Stomach smooth muscle (tissue), 2 donors: ENCODE measurements at regions not wholly inside any gene's neighbourhood (a gene's known extent, or its start where the extent isn't known, plus 50 kb on each side); places are given as distances from the start of the nearest gene placed in this dataset.
"Not testable (repeated sequence)": the region's sequence is repeated elsewhere in the genome, so short reads cannot be mapped to it uniquely, and the experiment has no call there.

ENCODE experiments used
- H3K27ac ChIP-seq: one replicate; pipeline ENCODE4 v1.7.0; 2013; ENCODE audit warnings: mild to moderate bottlenecking, low read length, inconsistent platforms
- H3K27me3 ChIP-seq, 2 donors: one replicate each; pipeline ENCODE4 v1.7.0; 2013; ENCODE audit warnings: low read length in 2 of 2; ENCODE audit not compliant: insufficient read depth in 2 of 2, control insufficient read depth in 1 of 2
- H3K36me3 ChIP-seq, 2 donors: one replicate each; pipeline ENCODE4 v1.7.0; 2013; ENCODE audit warnings: low read length in 2 of 2; ENCODE audit not compliant: control insufficient read depth in 2 of 2, insufficient read depth in 2 of 2
- H3K4me1 ChIP-seq: one replicate; pipeline ENCODE4 v1.7.0; 2013; ENCODE audit warnings: low read length; ENCODE audit not compliant: control insufficient read depth, insufficient read depth
- H3K4me3 ChIP-seq, 2 donors: one replicate each; pipeline ENCODE4 v1.7.0; 2013; ENCODE audit warnings: low read length in 2 of 2
- H3K9ac ChIP-seq, 2 donors: one replicate each; pipeline ENCODE4 v1.7.0; 2013; ENCODE audit warnings: low read length in 2 of 2, mild to moderate bottlenecking in 1 of 2
- H3K9me3 ChIP-seq, 2 donors: one replicate each; pipeline ENCODE4 v1.7.0; 2013; ENCODE audit warnings: low read length in 2 of 2; ENCODE audit not compliant: control insufficient read depth in 2 of 2
- donor health status: healthy.
- donor health status: Pancreatic carcinoma.

DNA sequence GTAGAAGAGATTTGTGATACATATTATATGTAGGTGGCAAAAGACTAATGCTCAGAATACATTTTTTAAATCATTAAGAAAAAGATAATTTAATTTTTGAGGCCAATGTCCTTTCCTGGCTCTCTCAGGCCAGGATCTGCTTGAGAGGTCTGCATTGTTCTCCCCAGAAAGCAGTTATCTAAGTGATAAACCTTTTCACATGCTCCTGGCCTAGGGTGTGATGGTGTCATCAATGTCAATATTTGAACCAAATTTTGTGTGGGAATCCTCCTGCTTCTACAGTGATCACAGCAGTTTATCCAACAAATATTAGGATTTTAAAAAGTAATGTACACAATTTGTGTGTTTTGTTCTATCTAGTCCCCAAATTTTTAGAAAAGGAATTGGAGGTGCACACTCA, 166.6 kb downstream of the DIRAS2 start:
- H3K9me3 ChIP-seq = no peaks in the 10 kb centered on the region
- H3K4me1 ChIP-seq = no peaks in the 10 kb centered on the region
- no peak overlapping the region for H3K4me3 ChIP-seq
- no peak overlapping the region for H3K9ac ChIP-seq
- H3K27ac ChIP-seq = no peak overlapping the region
- H3K36me3 ChIP-seq = no peaks in the 10 kb centered on the region
- H3K27me3 ChIP-seq = peaks cover 0 to 6% of the 10 kb centered on the region in 2 donors

DNA sequence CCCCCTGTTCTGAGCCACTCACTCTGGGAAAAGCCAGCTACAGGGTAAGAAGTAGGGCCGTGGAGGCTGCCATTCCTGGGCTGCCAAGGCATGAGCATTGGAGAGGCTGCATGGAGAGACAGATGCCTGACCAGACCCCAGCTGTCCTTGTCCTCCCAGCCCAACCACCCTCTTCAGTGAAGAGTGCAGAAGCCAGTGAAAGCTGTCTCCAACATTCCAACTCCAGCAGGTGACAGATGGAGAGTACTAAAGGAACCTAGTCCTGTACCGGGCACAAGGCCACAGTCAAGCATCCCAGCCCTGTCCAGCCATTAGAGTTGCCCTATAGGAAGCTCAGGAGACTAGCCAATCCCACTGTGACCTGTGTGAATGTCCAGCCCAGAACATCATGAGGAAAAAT, 165.1 kb downstream of the DIRAS2 start:
- H3K4me3 ChIP-seq = no peak overlapping the region
- no peak overlapping the region for H3K9ac ChIP-seq
- H3K27ac ChIP-seq = no peak overlapping the region
- no peaks in the 10 kb centered on the region for H3K4me1 ChIP-seq
- no peaks in the 10 kb centered on the region for H3K9me3 ChIP-seq
- no peaks in the 10 kb centered on the region for H3K36me3 ChIP-seq
- H3K27me3 ChIP-seq = peaks cover 0 to 6% of the 10 kb centered on the region in 2 donors

DNA sequence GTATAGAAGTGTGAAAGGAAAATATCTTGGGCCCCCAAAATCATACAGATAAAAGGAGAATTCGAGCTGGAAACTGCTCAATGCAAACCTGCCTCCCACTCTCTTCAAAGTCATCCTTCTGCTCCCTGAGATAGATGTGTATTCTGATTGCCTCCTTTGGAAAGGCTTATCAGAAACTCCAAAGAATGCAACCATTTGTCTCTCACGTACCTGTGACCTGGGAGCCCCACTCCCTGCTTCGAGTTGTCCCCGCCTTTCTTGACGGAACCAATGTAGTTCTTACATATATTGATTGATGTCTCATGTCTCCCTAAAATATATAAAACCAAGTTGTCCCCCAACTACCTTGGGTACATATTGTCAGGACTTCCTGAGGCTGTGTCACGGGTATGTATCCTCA, 163.8 kb downstream of the DIRAS2 start:
- no peaks in the 10 kb centered on the region for H3K4me1 ChIP-seq

DNA sequence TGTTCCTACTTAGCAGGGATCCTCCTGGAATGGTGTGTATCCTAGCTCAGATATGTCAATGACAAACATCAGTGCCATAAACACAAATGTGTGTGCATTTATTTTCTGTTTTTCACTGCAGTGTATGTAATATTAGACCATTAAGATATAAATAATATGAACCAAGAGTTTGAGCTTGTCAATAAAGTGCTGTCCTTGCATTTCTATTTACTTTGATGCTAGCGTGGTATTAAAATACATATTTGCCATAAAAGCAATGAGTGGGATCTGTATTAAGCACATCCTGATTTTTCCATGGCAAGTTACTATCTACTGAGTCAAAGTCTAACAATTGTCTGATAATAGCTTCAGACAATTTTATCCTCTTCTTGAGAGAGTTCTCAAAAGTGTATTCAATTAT, 157.6 kb downstream of the DIRAS2 start:
- Histone ChIP-seq H3K36me3 (no peaks in the 10 kb centered on the region), H3K4me1 (no peaks in the 10 kb centered on the region), H3K9ac (no peak overlapping the region), H3K27ac (no peak overlapping the region), H3K27me3 (peaks cover 0 to 5% of the 10 kb centered on the region in 2 donors), H3K4me3 (no peak overlapping the region), H3K9me3 (peaks cover 5 to 6% of the 10 kb centered on the region in 2 donors)

More for the DNA sequence above, 163.8 kb downstream of the DIRAS2 start:
- Histone ChIP-seq H3K27me3 (peaks cover 3 to 6% of the 10 kb centered on the region in 2 donors), H3K27ac (no peak overlapping the region), H3K9me3 (no peaks in the 10 kb centered on the region), H3K36me3 (no peaks in the 10 kb centered on the region), H3K4me3 (no peak overlapping the region), H3K9ac (no peak overlapping the region)

DNA sequence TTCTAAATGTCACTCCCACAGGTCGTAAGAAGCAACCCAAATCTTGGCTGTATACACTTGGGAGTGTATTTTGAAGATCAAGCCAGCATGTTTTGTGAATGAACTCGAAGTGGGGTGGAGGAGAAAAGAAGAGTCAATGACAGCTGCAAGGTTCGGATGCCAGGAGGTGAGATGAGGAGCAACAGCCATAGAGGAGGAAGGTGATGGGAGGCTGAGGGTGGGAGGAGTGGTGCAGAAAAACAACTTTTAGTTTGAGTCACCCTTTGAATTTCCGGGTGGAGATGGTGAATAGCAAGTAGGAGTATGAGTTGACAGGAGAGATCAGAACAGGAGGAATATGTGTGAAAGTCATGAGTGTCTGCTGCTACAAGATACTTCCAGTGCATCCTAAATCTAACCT, 153.6 kb downstream of the DIRAS2 start:
- Histone ChIP-seq H3K4me3 (no peak overlapping the region), H3K9me3 (peaks cover 5 to 6% of the 10 kb centered on the region in 2 donors)

DNA sequence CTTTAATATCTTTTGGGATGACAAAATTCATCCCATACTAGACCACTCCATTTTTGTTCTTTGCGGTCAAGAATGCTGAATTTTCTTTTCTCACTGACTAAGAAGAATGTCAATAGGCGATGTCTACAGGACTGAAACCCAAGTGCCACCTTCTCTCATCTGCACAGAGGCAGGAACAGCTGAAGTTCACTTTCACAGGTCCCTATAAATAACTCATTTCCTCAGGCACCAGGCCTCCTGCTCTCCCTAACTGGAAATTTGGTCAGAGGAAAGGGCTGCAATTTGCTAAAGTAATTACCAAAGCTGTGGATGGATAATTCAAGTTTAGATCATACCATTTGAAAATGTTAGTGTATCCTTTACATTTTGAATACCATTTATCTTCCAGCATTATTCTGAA, 142.9 kb downstream of the DIRAS2 start:
- Histone ChIP-seq H3K27me3 (no peaks in the 10 kb centered on the region), H3K36me3 (no peaks in the 10 kb centered on the region), H3K27ac (no peak overlapping the region), H3K4me1 (no peaks in the 10 kb centered on the region), H3K9ac (no peak overlapping the region), H3K9me3 (no peaks in the 10 kb centered on the region), H3K4me3 (no peak overlapping the region)

More for the DNA sequence above, 153.6 kb downstream of the DIRAS2 start:
- Histone ChIP-seq H3K27me3 (peaks cover 0 to 2% of the 10 kb centered on the region in 2 donors), H3K36me3 (no peaks in the 10 kb centered on the region), H3K27ac (no peak overlapping the region), H3K9ac (no peak overlapping the region), H3K4me1 (no peaks in the 10 kb centered on the region)

DNA sequence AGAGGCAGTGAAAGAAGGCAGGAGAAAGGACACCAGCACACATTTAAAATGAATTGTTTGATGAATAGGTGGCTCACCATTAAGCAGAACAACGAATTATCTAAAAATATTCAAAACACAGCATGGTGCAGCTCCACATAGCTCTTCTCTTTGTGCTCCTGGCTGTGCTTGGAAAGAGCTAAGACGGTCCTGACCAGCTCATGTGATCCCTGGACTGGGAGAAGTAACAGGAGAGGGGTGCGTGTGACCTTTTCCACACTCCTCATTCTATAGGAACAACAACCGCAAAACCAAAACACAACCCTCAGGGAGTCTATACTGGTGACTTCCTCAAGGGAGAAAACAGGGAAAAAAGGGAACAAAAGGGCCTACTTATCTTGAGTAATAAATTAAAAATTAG, 140.5 kb downstream of the DIRAS2 start:
- Histone ChIP-seq H3K9me3 (no peaks in the 10 kb centered on the region), H3K27me3 (no peaks in the 10 kb centered on the region), H3K4me1 (no peaks in the 10 kb centered on the region), H3K27ac (no peak overlapping the region), H3K9ac (no peak overlapping the region), H3K36me3 (no peaks in the 10 kb centered on the region), H3K4me3 (no peak overlapping the region)

DNA sequence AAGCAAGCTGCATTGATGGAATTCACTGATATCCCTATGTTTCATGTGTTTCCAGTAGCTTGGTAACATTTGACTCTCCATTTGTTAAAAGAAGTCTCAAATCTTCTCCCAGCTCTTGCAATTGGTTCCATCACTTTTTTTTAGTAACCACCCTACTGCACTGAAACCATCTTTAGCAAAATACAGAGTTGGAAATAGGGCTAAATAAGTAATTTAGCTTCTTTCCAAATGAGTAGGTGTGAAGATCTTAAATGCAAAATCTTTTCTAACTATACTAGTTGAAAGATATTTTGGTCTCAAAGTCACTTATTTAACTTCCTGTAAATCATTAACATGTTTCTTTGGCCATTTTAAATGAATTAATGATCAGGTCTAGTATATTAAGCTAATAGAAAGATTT, 138.1 kb downstream of the DIRAS2 start:
- Histone ChIP-seq H3K36me3 (no peaks in the 10 kb centered on the region), H3K27ac (no peak overlapping the region), H3K4me3 (no peak overlapping the region), H3K27me3 (no peaks in the 10 kb centered on the region), H3K4me1 (no peaks in the 10 kb centered on the region), H3K9ac (no peak overlapping the region), H3K9me3 (no peaks in the 10 kb centered on the region)

DNA sequence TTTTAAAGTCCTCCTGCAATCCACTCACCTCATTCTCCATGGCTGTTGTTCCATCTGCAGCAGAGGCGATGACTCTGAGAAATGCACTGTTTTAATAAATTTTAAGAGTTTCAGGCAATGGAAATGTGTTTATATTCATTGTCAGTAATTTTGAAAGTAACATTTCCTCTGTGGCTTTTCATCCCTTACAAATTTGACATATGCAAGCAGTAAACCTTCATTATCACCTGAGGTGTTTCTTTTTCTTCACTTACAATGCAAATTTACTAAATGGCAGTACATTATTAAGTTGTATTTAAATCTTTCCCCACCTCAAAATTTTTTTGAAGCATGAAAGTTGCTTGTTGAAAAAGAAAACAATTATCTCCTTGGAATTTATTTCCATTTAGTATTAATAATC, 136.9 kb downstream of the DIRAS2 start:
- H3K27me3 ChIP-seq = no peaks in the 10 kb centered on the region
- no peak overlapping the region for H3K9ac ChIP-seq
- H3K4me3 ChIP-seq = no peak overlapping the region
- H3K27ac ChIP-seq = no peak overlapping the region
- H3K36me3 ChIP-seq = no peaks in the 10 kb centered on the region
- no peaks in the 10 kb centered on the region for H3K9me3 ChIP-seq
- no peaks in the 10 kb centered on the region for H3K4me1 ChIP-seq

DNA sequence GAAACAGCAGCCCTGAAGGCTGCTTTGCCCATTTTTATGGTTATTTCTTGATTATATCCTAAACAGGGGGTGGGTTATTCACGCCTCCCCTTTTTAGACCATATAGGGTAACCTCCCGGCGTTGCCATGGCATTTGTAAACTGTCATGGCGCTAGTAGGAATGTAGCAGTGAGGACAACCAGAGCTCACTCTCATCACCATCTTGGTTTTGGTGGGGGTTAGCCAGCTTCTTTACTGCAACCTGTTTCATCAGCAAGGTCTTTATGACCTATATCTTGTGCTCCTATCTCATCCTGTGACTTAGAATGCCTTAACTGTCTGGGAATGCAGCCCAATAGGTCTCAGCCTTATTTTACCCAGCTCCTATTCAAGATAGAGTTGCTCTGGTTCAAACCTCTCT, 136.2 kb downstream of the DIRAS2 start:
- not testable (repeated sequence) for H3K9me3 ChIP-seq, H3K27ac ChIP-seq, H3K4me3 ChIP-seq, H3K27me3 ChIP-seq, H3K4me1 ChIP-seq, H3K36me3 ChIP-seq, H3K9ac ChIP-seq

DNA sequence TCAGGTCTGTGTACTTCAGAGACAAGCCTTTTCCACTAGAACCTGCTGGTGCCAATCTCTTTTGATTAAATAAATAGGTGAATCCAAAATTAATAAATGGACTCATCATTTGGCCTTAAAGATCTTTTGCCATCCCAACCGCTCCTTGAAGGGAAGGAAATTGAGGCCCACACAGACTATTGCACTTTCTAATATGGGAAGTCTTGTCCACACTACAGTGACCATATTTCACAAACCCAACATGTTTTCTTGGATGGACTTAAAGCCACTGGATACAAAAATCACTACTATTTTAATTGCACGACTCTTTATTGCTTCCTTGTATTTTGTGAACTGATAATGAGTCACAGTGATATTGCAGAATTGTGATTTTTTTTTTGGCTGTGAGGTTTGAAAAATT, 135.0 kb downstream of the DIRAS2 start:
- Histone ChIP-seq H3K9ac (no peak overlapping the region), H3K27me3 (no peaks in the 10 kb centered on the region), H3K27ac (no peak overlapping the region), H3K4me1 (no peaks in the 10 kb centered on the region), H3K36me3 (no peaks in the 10 kb centered on the region), H3K9me3 (no peaks in the 10 kb centered on the region), H3K4me3 (no peak overlapping the region)
